ENCODE measurements at regions not wholly inside any gene's neighbourhood (a gene's known extent, or its start where the extent isn't known, plus 50 kb on each side); places are given as distances from the start of the nearest gene placed in this dataset.

- no peak for TF ChIP-seq POLR2A (IDR thresholded peaks at IDR 0.05; ENCODE audit: low read length)
- TF ChIP-seq GATA1 (IDR thresholded peaks at IDR 0.05; ENCODE audit: low read depth, low read length): no peak
These were observed 57.6 kb downstream of the RPL37A start for GRCh38 chr2:216556202-216556601.

Data from erythroblast (primary cell).